ENCODE measurements at regions not wholly inside any gene's neighbourhood (a gene's known extent, or its start where the extent isn't known, plus 50 kb on each side); places are given as distances from the start of the nearest gene placed in this dataset.

DNA sequence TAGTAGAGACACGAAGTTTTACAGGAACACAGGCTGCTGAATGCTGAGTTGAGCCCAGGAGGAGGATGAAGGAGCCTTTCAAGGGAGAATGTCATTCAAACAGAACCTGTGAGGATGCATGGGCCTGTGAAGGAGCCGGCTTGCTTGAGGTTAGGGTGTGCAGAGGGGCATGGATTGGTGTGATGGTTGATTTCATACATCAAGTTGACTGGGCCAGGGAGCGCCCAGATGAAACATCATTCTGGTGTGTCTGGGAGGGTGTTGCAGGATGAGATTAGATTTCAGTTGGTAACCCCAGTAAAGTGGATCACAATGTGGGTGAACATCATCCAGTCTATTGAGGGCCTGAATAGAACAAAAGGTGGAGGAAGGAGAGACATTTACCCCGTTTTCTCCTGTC lies 243.6 kb downstream of the EDEM1 start:
- DNase-seq, result no peak

GRCh38 chr3:5431811-5432378 lies 244.4 kb downstream of the EDEM1 start:
- no peak for DNase-seq

GRCh38 chr3:5437296-5437782 lies 249.8 kb downstream of the EDEM1 start:
- DNase-seq, result no peak

GRCh38 chr3:5437783-5438323 lies 250.3 kb downstream of the EDEM1 start:
- DNase-seq, result no peak

GRCh38 chr3:5441401-5441800 lies 253.9 kb downstream of the EDEM1 start:
- no peak for DNase-seq

DNA sequence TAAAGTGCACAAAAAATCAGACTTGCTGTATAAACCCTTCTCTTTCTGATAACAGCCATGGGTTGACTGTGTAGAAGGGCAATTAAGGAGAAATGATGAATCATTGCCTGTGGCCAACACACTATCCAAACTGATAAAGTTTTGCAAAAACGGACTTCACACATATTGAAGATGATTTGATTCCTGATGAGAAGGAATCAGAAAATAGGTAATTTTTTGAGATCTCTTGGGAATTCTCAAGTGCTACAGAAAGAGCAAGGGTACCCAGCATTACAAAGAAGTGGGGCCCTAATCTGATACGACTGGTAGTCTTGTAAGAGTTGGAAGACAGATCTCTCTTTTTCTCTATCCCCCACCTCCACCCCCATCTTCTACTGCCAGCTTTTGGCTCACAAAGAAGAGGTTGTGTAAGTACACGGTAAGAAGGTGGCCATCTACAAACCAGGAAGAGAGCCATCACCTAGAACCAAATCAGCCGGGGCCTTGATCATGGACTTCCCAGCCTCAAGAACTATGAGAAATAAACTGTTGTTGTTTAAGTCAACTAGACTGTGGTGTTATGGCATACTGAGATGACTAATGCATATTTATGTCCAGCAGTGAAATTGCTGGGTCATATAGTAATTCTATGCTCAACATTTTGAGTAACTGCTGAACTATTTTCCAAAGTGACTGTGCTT lies 254.7 kb downstream of the EDEM1 start:
- DNase-seq, result no peak

DNA sequence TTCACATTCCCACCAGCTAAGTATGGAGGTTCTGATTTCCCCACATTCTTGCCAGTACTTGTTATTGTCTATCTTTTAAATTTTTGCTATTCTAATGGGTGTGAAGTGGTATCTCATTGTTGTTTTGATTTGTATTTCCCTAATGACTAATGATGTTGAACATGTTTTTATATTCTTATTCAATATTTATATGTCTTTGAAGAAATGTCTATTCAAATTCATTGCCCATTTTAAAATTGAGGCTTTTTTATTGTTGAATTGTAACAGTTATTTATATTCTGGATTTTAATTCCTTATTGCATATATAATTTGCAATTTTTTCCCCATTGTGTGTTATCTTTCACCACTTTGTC lies 255.3 kb downstream of the EDEM1 start:
- no peak for DNase-seq

- no peak for DNase-seq
These were observed 256.7 kb downstream of the EDEM1 start for GRCh38 chr3:5444253-5444652.

- DNase-seq, result no peak
These were observed 258.2 kb downstream of the EDEM1 start for GRCh38 chr3:5445676-5446201.

DNA sequence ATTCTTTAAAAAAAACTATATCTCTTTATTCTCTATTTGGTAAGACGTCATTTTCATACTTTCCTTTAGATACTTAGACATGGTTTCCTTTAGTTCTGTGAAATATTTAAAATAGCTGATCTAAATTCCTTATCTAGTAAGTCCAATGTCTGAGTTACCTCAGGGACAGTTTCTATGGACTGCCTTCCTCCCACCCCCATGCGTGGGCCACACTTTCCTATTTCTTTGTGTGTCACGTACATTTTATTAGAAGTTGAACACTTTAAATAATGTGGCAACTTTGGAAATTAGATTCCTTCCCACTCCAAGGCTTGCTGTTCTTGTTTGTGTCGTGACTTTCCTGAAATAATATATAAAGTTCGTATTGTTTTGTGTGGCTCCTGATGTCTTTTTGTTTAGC lies 260.7 kb downstream of the EDEM1 start:
- no peak for DNase-seq

GRCh38 chr3:5448816-5449215 lies 261.3 kb downstream of the EDEM1 start:
- no peak for DNase-seq

- DNase-seq, result no peak
These were observed 268.7 kb downstream of the EDEM1 start for GRCh38 chr3:5456199-5456598.

DNA sequence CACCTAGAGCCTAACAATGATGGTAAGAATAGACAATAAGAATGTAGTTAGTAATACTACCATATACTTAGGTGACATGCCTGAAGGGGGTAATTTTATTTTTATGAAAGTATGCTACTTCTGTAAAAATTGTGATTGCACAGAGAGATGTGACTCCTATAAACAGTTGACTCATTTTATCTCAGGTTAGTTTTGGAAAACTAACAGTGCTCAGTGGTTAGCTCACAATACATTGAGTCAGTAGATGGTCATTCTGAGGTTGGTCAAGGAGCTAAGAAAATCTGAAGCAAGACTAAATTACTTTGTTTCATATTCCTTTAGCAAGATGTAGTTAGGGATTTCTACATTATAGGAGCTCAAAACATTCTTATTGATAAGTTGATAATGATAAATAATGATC lies 271.0 kb downstream of the EDEM1 start:
- DNase-seq, result no peak

GRCh38 chr3:5462086-5462485 lies 274.6 kb downstream of the EDEM1 start:
- DNase-seq, result no peak

- no peak for DNase-seq
These were observed 276.5 kb downstream of the EDEM1 start for GRCh38 chr3:5463991-5464390.

DNA sequence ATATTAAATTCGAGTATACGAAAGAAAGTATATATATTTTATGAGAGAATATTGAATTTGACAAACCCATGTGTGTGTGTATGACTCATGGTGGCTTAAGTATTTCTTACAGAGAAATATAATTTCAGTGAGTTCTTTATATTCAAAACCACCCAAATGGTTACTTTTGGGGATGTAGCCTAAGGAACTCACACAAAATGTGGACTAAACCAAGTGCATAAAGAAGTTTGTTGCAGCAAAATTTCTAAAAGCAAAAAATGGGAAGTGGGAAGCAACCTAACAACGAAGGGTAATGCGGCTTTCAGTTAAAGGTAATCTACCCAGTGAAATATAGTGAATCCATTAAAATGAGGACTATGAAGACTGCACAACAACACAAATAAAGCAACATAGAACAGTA lies 277.1 kb downstream of the EDEM1 start:
- no peak for DNase-seq

GRCh38 chr3:5465183-5465582 lies 277.7 kb downstream of the EDEM1 start:
- DNase-seq, result no peak

GRCh38 chr3:5466065-5466464 lies 278.6 kb downstream of the EDEM1 start:
- no peak for DNase-seq

GRCh38 chr3:5466717-5467116 lies 279.2 kb downstream of the EDEM1 start:
- no peak for DNase-seq

DNA sequence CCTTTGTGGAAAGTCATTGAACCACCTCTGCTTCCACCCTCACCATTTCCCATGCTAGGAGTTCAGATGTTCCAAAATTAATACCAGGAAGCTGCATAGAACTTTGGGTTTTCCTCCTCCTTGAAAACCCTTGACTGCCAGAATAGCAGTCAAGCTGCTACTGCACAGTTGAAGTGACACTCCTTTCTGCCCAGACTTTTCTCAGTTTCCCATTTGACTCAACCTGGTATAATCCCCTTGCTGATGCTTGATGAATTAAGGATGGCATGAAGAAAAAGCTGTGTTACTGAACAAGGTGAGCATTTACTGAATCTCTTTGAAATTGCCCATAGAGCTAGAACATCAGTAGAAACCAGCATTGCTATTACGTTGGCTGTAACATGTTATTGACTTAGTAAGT lies 286.0 kb downstream of the EDEM1 start:
- no peak for DNase-seq

DNA sequence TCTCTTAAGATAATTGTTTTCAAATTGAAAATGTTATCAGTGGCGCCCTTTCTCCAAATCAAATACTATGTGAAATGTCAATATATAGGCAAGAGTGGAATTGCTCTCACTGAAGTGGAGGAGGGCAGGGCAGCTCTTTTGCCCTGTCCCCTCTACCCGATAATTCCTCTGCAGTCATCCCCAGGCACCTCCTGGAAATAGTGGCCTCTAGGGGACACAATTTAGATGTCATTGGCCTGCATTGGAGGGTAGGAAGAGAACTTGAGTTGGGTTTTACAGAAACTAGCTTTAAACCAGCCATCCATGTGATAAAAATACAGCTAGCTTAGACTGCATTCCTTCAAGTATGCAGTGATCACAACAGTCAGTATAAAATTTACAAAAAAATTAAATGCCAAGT lies 288.9 kb downstream of the EDEM1 start:
- no peak for DNase-seq

- no peak for DNase-seq
These were observed 291.8 kb downstream of the EDEM1 start for GRCh38 chr3:5479229-5479799.

DNA sequence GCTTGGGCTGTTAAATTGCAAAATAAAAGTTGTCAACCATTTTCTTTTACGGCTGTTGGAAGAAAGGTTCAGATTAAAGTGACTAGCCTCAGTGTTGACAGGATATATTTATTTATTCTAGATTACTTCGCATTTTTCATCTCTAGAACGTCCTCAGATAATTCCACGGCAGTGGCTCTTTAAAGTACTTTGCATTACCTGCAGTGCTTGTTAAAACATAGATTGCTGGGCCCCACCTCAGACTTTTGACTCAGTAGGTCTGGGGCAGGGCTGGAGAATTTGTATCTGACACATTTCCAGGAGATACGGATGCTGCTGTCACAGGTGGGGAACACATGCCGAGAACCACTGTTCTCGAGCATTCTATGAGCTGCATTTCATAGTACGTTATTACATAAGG lies 292.7 kb downstream of the EDEM1 start:
- no peak for DNase-seq

- DNase-seq, result no peak
These were observed 297.9 kb downstream of the EDEM1 start for GRCh38 chr3:5485427-5485826.

Measured in SW 1271 (cell line).